ENCODE measurements at regions not wholly inside any gene's neighbourhood (a gene's known extent, or its start where the extent isn't known, plus 50 kb on each side); places are given as distances from the start of the nearest gene placed in this dataset.

DNA sequence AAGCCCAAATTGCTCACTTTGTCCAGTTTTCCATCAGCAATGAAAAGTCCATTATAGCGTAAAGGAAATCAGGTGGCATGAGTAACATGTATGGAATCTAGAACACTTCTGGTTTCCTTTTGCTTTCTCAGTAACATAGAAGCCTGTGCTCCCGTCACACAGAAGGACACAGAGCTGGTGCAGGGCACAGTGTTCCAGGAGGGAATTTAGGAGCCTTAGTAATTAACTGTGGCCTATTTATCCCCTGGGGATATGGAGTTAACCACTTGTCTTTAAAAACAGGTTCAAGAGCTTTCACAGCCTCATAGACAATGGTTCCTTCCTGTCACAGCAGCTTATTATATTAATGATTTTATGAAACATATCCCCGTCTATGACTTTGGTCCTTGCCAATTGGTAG lies 189.9 kb downstream of the NEBL start:
- DNase-seq (ENCODE audit: insufficient read length, low spot score) (no peak), FAIRE-seq (no peak)
- TF ChIP-seq, protein P1, sequence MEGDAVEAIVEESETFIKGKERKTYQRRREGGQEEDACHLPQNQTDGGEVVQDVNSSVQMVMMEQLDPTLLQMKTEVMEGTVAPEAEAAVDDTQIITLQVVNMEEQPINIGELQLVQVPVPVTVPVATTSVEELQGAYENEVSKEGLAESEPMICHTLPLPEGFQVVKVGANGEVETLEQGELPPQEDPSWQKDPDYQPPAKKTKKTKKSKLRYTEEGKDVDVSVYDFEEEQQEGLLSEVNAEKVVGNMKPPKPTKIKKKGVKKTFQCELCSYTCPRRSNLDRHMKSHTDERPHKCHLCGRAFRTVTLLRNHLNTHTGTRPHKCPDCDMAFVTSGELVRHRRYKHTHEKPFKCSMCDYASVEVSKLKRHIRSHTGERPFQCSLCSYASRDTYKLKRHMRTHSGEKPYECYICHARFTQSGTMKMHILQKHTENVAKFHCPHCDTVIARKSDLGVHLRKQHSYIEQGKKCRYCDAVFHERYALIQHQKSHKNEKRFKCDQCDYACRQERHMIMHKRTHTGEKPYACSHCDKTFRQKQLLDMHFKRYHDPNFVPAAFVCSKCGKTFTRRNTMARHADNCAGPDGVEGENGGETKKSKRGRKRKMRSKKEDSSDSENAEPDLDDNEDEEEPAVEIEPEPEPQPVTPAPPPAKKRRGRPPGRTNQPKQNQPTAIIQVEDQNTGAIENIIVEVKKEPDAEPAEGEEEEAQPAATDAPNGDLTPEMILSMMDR (IDR thresholded peaks at IDR 0.05; ENCODE audit: insufficient read depth, missing control alignments): no peak

DNA sequence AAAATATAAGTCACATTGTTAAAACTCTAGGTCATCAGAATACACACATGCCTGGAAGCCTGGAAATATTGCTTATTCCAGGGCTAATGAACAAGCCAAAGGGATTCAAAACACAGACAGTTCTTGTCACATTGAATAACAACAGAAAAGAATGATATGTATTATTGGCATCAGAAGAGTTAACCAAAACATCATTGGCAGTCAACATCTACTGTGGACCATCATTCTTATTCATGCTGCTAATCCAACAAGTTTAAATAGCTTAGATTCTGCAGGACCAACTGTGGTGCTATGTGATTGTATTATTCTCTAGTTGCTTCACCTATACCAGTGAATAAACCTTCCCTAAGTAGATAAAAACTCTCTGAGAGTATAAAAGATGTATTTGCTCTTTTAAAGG lies 198.3 kb downstream of the NEBL start:
- TF ChIP-seq, protein P1 (IDR thresholded peaks at IDR 0.05; ENCODE audit: insufficient read depth, missing control alignments): no peak
- no peak for DNase-seq (ENCODE audit: insufficient read length, low spot score)
- peak; percentile 6 for FAIRE-seq

DNA sequence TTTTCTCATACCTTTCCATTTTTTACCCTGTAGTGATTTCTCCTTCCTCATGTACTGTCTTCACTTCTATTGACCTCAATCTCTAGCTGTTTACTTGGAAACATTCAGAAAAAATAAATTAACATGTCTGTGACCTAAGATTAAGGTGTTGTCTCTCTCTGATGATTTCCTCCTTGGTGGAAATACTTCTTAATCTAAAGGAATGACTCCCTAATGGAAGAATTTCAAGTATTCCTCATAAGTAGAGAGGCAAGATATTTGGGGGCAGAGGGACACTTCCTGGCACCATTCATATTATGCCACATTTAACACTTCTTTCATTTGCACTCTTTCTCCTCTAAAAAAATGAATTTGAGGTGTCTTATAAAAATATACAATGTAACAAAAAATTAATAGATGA lies 202.8 kb downstream of the NEBL start:
- DNase-seq (ENCODE audit: insufficient read length, low spot score) (no peak), FAIRE-seq (no peak)
- TF ChIP-seq, protein P1 (IDR thresholded peaks at IDR 0.05; ENCODE audit: insufficient read depth, missing control alignments): no peak

DNA sequence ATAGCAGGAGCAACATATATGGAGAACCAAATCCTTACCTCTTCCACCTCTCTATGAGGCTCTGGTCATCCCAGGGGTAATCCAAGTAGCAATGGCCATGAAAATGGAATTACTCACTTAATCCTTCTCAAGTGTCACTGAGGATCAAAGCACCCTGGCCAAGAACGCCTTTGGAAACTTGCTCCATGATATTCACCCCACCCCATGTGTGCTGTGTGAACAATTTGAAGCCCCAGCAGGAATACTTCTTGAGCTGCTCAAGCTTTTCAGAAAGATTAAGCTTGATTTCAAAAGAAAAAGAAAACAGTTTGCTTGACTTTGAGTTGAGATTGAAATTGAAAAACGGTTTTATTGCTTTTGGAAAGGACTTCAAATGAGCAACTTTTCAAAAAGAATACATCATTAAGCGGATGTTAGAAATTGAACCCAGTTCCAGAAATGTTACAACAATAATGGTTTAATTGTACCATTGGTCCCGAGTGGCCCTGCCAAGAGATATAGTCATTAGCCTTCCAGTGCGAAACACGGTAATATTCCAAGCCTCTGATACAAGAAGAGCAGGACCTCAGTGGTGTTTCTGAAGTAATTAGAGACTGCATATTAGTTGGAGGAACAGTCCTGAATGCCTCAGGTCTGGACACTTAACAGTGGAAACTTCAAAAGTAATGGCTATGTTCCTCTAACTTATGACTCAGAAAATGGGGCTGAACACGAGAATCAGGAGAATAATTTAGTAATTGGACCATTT lies 208.1 kb downstream of the NEBL start:
- TF ChIP-seq, protein P1 (IDR thresholded peaks at IDR 0.05; ENCODE audit: insufficient read depth, missing control alignments): no peak
- FAIRE-seq: no peak
- DNase-seq (ENCODE audit: insufficient read length, low spot score): no peak

DNA sequence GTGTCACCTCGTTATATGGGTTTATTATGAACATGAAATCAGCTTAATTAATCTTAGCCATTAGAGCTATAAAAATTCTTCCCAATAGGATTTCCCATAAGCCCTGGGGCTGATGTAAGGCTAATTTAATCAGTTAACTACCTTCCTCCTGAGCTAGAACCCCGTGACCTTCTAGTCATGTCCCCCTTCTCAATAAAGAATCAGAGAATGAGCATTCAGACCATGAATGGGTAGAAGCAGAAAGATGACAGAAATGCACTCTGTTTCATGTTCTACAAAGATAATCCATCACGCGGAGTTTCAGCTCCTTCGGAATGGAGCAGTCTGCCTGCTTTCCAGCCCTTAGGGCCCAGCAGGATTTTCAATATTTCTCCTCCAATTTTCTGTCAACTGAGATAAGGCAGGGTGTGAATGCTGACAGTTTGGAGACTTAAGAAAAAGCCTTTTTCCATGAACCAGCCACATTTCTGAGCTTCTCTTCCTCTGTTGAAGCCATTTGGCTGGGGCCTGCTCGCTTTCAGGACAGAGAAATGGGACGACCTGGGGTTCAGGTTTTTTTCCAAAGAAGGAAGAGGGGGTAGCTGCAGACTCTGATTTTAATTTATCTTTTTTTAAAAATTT lies 211.0 kb downstream of the NEBL start:
- DNase-seq (ENCODE audit: insufficient read length, low spot score) (no peak), FAIRE-seq (no peak)
- TF ChIP-seq, protein P1 (IDR thresholded peaks at IDR 0.05; ENCODE audit: insufficient read depth, missing control alignments): no peak

DNA sequence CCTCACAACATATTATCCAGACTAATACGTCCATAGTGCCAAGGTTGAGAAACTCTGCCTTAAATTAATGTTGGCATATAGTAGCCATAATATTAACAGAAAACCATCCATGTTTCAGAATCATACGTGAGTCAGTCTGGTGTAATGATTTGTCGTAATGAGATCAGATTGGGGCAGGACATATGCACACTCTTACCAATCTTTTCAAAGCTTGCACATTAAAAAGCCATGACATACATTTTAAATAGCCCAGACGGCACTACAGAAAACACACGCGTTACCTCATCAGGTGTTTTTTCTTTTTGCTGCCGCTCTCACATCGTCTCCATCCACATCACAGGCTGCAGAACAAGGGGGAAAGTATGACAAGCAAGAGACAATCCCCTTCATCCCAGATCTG lies 211.6 kb downstream of the NEBL start:
- FAIRE-seq (no peak), DNase-seq (ENCODE audit: insufficient read length, low spot score) (no peak)
- TF ChIP-seq, protein P1 (IDR thresholded peaks at IDR 0.05; ENCODE audit: insufficient read depth, missing control alignments): no peak

DNA sequence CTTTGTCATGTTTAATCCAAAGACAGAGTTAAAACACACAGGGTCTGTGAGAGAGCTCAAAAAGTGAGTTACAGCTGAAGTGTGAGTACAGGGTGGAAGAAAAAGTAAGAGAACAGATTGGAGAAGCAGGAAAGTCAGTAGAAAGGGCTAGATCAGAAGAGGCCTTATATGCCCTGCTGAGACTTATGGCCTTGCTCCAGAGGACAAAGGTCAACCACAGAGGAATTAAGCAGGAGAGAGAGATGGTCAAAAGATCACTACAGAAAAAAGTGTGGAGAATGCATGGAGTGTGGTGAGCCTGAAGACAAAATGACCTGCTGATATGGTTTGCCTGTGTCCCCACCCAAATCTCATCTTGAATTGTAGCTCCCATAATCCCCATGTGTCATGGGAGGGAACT lies 213.8 kb downstream of the NEBL start:
- TF ChIP-seq, protein P1 (IDR thresholded peaks at IDR 0.05; ENCODE audit: insufficient read depth, missing control alignments): no peak
- DNase-seq (ENCODE audit: insufficient read length, low spot score) (no peak), FAIRE-seq (no peak)

Measured in D721Med (cell line).